ENCODE measurements at regions not wholly inside any gene's neighbourhood (a gene's known extent, or its start where the extent isn't known, plus 50 kb on each side); places are given as distances from the start of the nearest gene placed in this dataset.

DNA sequence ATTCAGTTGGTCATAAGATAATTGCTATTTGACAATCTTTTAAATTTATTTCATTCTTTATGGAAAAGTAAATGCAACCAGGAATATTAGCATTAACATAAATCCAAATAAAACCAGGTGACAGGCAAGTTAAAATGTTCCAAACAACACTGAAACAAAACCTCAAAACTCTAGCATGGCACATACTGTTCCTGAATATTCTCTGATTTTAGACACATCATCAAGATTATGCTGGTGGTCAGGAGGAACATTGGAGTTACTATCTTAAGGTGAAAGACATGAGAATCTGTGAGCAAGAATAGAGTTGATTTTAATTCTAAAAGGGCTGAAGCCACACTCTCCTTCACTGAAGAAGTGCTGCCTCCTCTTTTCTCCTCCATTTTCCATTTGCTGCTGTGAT, 421.0 kb upstream of the THBS1 start (continued):
- TF ChIP-seq CTBP2 (IDR thresholded peaks at IDR 0.05; ENCODE audit: borderline replicate concordance, insufficient read depth, insufficient read length, low read length) (no peak), E2F6 (IDR thresholded peaks at IDR 0.05) (no peak)
